ENCODE measurements at regions not wholly inside any gene's neighbourhood (a gene's known extent, or its start where the extent isn't known, plus 50 kb on each side); places are given as distances from the start of the nearest gene placed in this dataset.

- DNase-seq (ENCODE audit: low spot score) = no peak
Observed at GRCh38 chr12:69062621-69063237, 129.8 kb upstream of the CPM start.

- DNase-seq (ENCODE audit: low spot score) = no peak
Observed at GRCh38 chr12:69064734-69065443, 131.9 kb upstream of the CPM start.

DNA sequence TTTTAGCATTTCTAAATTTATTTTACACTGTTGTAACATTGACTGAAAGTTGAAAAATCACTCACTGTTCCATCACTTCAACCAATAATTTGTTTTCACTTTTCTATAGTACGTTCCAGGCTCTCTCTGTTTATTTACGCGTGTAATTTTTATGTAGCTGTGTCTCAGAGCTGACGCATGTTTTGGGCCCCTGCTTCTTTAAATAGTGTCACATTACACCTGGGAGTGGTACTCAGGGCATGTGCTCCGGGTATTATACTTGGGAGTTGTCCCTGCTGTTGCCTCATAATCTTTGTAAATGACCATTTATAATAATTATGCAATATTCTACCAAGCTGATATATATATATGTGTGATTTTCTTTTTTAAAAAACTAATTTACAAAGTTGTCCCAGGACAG lies 132.8 kb upstream of the CPM start:
- no peak for DNase-seq (ENCODE audit: low spot score)

- DNase-seq (ENCODE audit: low spot score) = no peak
Observed at GRCh38 chr12:69066492-69067373, 133.8 kb upstream of the CPM start.

- no peak for DNase-seq (ENCODE audit: low spot score)
Observed at GRCh38 chr12:69067713-69068112, 134.7 kb upstream of the CPM start.

DNA sequence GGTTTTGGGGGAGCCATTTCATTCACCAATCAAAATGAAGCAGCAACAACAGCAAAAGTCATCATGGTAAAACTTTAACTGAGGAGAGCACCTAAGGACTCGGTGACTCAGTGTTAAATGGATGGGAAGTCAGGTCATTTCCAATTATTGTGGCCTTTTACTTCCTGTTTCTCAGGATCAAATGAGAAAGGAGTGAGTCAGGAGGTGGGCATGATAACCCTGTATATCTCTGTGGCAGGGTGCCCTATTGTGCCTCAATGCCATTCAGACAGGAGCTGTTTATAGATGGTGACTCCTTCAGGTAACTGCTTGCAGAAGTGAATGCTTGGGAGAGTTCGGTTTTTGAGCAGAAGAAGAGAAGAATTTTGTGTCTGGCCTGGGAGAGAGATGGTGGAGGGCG lies 135.5 kb upstream of the CPM start:
- DNase-seq (ENCODE audit: low spot score) = no peak

GRCh38 chr12:69069479-69069878 lies 136.5 kb upstream of the CPM start:
- no peak for DNase-seq (ENCODE audit: low spot score)

GRCh38 chr12:69070319-69071090 lies 137.5 kb upstream of the CPM start:
- DNase-seq (ENCODE audit: low spot score) = peak; percentile 84

DNA sequence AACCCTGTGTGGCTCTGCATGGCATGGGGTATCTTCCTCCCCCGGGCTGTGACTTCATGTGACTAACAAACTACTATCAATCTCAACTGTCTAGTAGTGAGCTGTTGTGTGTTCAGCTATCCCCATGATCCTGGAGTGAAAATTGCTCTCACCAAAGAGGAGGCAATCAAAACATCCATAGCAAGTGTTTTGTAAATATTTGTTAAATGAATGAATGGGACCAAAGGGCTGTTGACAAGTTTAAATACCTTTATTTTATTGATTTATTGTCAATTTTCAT lies 138.1 kb upstream of the CPM start:
- DNase-seq (ENCODE audit: low spot score) = no peak

DNA sequence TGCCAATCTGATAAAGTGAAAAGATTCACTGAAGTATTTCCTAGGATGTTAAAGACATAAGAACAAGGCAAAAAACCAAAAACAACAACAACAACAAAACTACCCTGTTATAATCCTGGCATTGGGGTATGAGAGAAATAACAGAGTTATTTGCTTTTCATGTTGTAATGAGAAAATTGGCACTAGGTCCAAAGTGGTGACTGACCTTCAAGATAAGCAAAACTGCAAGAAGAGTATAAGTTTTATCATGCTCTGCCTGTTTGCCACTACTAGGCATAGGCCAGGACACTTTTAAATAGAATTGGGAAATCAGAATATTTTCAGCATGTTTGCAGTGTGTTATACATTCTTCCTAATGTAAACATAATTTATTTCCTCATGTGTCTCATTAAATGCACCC lies 140.1 kb upstream of the CPM start:
- DNase-seq (ENCODE audit: low spot score) = no peak

GRCh38 chr12:69074556-69075349 lies 141.8 kb upstream of the CPM start:
- DNase-seq (ENCODE audit: low spot score) = no peak

DNA sequence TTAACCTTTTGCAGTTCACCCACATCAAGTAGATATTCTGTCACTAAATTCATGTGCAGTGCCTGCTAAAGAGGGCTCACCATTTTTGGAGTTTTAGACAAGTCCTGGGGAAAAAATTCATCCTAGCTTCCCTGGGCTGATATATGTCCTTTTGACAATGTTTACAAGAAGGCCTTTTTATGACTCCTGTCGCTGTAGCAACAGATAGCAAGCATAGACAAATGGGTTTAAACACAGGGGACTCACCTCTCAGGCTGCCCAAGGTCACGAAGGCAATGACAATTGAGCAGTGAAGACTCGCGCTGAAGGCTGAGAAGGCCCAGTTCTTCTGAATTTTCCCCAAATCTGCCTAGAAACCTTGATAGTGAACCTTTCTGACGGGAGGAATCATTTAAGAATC lies 150.7 kb upstream of the CPM start:
- no peak for DNase-seq (ENCODE audit: low spot score)

DNA sequence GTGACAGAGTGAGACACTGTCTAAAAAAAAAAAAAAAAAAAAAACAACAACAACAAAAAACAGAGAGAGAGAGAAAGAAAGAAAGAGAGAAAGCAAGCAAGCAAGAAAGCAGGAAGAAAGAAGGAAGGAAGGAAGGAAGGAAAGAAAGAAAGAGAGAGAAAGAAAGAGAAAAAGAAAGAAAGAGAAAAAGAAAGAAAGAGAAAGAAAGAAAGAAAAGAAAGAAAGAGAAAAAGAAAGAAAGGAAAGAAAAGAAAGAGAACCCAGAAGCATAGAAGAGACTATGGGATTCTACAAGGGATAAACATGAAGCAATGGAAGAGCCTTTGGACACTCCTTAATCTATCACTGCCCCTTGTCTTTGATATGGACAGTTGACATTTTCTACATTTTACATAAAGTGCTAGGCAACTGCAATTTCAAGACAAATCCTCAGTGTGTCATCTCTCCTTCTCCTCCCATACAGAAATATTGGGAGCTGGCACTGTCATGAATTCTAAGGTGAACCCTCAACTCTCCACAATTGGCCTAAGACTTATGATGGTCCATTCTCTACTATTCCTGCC lies 151.9 kb upstream of the CPM start:
- no peak for DNase-seq (ENCODE audit: low spot score)

GRCh38 chr12:69085852-69086251 lies 152.9 kb upstream of the CPM start:
- DNase-seq (ENCODE audit: low spot score) = no peak

DNA sequence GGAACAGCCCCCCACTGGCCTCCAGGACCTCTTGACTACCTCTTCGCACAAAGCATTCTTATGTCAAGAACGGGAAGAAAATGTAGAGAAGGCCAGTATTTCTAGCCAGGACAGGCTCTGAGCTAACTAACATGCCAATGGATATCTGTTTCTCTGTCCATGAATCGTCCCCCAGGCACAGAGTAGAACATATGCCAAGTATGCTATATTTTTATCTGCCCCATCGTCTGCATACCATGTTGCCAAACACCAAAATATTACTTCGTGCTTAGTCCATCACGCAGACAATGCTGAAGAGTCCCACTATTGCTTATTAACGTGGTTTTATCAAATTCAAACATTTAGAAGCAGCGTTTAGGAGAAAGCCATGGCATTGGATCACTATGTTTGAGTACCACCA lies 151.4 kb upstream of the CPSF6 start:
- no peak for DNase-seq (ENCODE audit: low spot score)

DNA sequence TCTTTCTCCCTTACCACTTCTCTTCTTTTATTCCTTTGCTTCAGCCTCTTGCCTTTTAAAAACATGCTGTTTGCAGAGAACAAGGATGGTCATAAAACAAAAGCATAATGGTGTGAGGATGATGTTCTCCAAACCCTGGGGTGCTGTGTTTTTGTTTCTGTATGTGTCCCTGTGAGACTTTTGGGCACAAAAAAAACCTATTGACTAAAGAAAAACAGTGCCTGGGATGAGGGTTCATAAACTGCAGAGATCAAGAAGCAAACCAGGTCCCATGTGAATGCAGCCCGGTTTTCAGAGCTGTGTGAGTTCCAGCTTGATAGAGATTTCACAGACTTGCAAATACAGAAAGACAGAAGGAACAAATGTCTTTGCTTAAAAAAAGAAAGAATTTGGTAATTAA lies 148.6 kb upstream of the CPSF6 start:
- DNase-seq (ENCODE audit: low spot score) = no peak

DNA sequence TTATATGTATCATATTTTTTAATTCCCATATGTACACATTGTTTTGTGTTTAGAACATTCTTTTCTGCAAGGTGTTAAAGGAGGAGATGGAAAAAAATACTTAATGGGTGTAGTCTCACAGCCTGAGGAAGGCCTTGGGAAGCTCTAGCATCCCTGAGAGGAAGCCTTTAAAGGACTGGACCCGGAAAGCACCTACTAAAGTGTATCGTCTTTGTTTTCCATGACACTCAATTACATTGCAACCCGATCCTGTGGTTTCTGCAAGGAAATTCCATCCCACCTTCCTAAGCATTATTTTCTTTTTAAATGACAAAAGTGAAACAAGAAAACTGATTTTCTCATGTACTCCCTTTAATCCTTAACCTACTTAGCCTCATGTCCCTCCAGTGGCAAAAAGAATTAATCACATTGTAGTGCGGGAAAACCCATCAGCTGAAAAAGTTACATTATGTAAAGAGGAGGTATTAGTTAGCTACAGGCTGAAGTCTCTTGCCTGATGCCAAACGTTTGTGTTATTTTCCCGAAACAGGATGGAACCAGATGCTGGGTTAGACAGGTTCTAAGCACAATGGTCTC lies 147.8 kb upstream of the CPSF6 start:
- DNase-seq (ENCODE audit: low spot score) = no peak

DNA sequence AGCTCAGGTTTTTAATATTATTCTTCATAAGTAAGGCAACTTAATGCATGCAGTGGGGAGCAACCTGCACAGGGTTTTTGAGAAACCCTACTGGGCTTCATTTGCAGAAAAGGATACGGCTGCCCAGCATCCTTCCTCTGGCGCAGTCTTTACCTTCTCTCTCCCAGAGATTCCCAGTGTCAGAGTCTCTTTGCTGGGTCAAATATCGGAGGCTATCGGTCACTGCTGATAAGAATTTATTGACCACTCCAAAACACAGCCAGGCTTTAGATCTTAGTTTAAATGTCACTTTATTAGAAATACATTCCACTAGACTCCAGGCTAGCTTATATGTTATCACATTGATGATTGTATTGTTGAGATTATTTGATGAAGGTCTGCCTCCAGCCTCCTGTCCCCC lies 147.2 kb upstream of the CPSF6 start:
- no peak for DNase-seq (ENCODE audit: low spot score)

DNA sequence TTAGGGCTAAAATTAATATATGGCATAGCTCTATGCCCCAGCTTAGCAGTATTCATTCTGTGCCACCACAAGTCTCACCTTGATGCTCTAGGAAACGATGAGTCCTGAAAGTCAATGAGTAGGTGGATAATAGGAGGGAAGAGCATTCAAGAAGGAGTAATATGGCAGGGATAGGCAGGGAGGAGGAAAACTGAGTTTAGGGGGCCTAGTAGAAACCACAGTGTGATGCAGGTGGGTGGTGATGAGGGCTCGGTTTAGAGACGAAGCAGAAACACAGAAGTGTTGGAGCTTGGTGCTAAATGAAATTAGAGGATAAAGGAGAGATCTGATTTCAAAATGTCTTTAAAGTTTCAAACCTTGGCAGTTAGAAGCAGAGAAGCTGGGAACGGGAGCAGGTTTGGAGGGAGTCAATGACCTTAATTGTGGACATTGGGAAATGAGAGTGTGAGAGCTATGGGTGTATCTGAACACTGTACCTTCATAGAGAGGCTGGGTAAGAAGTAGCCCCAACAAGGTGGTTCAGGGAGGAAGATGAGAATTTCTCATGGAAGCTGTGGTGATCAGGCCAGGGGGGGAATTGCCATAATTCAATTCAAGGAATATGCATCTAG lies 144.7 kb upstream of the CPSF6 start:
- DNase-seq (ENCODE audit: low spot score) = no peak

- DNase-seq (ENCODE audit: low spot score) = no peak
Observed at GRCh38 chr12:69095765-69096477, 143.4 kb upstream of the CPSF6 start.

Data from AG20443 (cell line).